Transverse colon (tissue), 3 donors: ENCODE measurements at regions not wholly inside any gene's neighbourhood (a gene's known extent, or its start where the extent isn't known, plus 50 kb on each side); places are given as distances from the start of the nearest gene placed in this dataset.

Experiments
- POLR2A ChIP-seq: fragments of 450-650 bp; IDR thresholded peaks from one replicate; pipeline ENCODE4 v1.6.1; 2016; ENCODE audit warnings: antibody characterized with exemption, mild to moderate bottlenecking, moderate library complexity
- TF ChIP-seq, protein P1 (sequence below), 5 experiments: fragments of 200-600 bp in 3 of 5; fragments of 450-650 bp in 2 of 5; sonication (generic) in 3 of 5; IDR thresholded peaks; 1 replicate in 2 of 5; 2 replicates in 3 of 5; pipeline ENCODE4 v1.5.1; 2016 to 2017; ENCODE audit warnings: antibody characterized with exemption in 5 of 5, inconsistent platforms in 3 of 5, mild to moderate bottlenecking in 2 of 5, moderate library complexity in 1 of 5

DNA sequence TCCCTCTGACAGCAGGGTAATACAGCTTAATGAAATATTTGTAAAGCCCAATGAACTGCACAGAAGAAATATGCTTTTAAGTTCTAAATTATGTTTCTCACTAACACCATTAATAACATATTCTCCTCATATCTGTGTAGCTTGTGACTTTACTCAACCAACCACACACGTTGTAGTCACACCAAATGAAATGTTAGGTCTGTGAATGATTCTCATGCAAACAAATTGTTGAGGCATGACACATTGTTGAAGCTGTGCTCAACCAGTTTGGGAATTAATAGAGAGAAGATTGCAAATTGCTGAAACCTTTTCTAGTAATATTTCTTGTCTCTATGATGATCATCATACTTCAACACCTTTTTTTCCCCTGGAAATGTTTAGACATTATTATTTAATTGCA lies 645.9 kb downstream of the PCDH7 start:
- TF ChIP-seq POLR2A, result no peak
- TF ChIP-seq, protein P1, sequence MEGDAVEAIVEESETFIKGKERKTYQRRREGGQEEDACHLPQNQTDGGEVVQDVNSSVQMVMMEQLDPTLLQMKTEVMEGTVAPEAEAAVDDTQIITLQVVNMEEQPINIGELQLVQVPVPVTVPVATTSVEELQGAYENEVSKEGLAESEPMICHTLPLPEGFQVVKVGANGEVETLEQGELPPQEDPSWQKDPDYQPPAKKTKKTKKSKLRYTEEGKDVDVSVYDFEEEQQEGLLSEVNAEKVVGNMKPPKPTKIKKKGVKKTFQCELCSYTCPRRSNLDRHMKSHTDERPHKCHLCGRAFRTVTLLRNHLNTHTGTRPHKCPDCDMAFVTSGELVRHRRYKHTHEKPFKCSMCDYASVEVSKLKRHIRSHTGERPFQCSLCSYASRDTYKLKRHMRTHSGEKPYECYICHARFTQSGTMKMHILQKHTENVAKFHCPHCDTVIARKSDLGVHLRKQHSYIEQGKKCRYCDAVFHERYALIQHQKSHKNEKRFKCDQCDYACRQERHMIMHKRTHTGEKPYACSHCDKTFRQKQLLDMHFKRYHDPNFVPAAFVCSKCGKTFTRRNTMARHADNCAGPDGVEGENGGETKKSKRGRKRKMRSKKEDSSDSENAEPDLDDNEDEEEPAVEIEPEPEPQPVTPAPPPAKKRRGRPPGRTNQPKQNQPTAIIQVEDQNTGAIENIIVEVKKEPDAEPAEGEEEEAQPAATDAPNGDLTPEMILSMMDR (IDR thresholded peaks at IDR 0.05), result no peak
